HG02623 (cell line): ENCODE measurements at regions not wholly inside any gene's neighbourhood (a gene's known extent, or its start where the extent isn't known, plus 50 kb on each side); places are given as distances from the start of the nearest gene placed in this dataset.
"Not testable (repeated sequence)": the region's sequence is repeated elsewhere in the genome, so short reads cannot be mapped to it uniquely, and the experiment has no call there.

ENCODE experiments used
- ATAC-seq: cut with Tn5 transposase; IDR thresholded peaks from one replicate; pipeline ENCODE4 v1.9.1; 2021; ENCODE audit warnings: moderate library complexity; ENCODE audit not compliant: unreplicated experiment

DNA sequence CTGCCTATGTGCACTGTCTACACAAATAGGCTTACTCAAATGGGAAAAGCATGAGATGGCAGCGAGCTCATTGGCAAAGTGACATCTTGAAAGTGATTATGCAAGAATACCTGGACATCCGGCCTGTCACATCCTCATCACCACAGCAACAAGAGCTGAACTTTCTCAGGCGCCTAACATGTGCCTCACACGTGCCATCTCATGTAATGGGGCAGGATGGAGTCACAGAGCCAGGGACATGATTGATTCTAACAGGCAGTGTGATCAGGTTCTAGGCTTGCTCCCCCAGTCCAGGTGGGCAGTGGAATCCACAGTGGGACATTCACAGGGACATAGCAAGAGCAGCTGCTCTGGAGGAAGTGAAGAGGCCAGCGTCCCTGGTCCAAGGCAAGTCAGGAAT lies 192.3 kb upstream of the SSTR4 start:
- ATAC-seq: no peak

GRCh38 chr20:22844959-22845358 lies 190.2 kb upstream of the SSTR4 start:
- ATAC-seq: no peak

GRCh38 chr20:22846863-22847262 lies 188.2 kb upstream of the SSTR4 start:
- ATAC-seq: no peak

DNA sequence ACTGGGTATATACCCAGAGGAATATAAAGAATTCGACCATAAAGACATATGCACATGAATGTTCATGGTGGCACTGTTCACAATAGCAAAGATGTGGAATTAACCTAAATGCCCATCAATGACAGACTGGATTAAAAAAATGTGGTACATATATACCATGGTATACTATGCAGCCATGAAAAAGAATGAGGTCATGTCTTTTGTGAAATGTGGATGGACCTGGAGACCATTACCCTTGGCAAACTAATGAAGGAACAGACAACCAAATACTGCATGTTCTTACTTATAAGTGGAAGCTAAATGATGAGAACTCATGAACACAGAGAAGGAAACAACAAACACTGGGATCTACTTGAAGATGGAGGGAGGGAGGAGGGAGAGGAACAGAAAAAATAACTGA lies 186.7 kb upstream of the SSTR4 start:
- no peak for ATAC-seq

DNA sequence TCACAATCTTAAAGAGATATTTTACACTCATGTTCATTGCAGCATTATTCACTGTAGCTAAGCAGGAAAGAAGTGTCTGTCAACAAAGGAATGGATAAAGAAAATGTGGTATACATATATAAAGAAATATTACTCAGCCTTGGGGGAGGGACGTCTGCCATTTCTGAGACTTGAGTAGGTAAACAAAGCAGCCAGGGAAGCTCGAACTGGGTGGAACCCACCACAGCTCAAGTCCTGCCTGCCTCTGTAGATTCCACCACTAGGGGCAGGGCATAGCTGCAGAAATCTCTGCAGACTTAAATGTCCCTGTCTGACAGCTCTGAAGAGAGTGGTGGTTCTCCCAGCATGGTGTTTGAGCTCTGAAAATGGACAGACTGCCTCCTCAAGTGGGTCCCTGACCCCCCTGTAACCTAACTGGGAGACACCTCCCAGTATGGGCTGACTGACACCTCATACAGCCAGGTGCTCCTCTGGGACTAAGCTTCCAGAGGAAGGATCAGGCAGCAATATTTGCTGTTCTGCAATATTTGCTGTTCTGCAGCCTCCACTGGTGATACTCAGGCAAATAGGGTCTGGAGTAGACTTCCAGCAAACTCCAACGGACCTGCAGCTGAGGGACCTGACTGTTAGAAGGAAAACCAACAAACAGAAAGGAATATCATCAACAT lies 183.3 kb upstream of the SSTR4 start:
- ATAC-seq: not testable (repeated sequence)

DNA sequence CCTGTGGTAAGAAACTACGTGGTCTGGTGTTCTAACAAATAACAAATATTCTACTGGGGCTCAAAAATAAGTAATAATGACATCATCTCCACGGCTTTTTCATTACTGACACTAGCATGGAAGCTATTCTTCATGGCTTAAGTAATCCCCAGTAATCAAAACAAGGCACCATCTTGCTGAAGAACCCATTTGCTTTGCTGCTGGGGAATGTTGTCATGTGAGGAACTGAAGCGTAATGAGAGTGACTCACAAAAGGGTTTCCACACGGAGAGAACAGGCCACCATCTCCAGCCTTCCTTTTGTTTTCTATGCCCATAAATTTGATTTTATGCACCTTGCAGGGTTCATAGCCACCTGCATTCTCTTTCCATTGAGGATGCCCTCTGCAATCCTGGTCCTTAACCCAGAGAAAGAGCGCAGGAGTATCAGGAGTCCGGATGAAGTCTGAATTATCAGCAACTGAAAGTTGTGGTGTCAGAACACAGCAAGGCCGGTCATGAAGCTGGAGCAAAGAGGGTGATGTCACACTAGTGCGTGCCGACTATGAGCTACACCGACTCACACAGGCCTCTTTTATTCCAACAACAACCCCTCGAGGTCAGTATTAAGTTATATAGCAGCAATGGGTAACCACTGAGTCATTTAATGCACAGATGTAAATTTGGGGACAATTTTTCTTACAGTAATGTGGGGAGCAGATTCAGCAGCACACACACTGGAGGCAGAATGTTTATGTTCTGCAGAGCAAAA lies 173.7 kb upstream of the SSTR4 start:
- ATAC-seq: no peak

GRCh38 chr20:22861990-22862389 lies 173.1 kb upstream of the SSTR4 start:
- no peak for ATAC-seq

DNA sequence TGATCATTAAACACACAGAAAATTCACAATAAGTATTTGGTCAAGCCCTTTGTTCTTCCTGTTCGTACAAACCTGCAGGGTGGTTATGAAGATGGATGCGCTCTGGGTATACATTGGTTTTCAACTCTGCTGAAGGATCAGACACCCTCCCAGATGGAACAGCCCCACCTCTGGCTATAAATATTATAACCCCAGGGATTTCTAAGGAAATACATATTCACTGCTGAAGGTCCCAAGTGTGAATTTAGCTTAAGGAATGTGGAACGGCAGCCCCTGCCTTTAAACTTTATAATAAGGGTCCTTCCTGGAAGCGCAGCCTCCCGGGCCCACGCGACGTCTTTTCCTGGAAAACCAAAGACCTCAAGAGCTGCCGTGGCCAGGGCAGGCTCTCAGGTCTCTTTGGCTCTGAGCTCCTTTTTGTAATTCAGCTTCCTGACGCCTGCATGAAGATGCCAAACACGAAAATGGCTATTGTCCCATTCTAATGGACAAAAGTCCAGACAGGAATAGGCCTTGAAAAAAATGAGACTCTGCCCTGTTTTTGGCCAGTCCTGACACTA lies 172.4 kb upstream of the SSTR4 start:
- no peak for ATAC-seq

DNA sequence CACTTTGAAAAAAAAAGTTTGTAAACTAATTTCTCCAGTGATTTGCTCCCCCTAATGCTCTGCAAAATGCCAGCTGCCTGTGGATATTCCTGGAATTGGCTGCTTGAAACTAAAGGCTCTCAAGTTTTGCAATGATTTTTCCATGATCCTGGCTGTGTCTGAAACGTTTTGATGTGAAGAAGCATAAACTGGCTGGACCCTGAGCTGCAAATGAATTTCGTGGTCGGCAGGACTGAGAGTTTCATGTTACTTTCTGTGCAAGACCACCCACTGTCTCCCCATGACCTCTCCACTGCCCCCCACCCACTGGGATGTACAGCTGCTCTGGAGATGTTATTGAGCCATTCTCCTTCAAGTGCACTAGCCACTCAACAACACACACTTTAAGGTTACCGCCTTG lies 171.3 kb upstream of the SSTR4 start:
- no peak for ATAC-seq

DNA sequence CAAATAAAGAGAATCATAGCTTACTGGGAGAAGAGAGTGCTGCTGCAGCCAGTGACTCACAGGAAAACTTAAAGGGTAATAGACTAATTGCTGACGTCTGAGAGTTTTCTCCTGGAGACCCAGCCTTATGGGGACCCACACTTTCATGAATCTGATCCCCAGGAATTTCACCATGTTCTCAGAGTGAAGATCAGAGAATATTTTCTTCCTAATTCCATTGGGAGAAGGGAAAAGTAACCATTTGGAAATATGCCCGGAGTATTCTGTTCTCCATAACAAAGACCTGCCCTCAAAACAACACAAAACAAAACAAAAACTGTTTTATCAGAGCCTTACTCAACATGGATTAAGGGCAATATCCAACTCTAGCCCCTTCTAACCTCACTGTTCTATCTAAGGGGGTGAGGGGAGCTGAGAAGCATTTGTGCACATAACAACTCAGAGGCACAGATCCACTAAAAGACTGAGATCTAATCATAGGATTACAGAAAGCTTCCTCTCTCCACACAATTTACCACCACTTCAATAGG lies 168.2 kb upstream of the SSTR4 start:
- ATAC-seq: no peak

- no peak for ATAC-seq
Observed at GRCh38 chr20:22878166-22878565, 156.9 kb upstream of the SSTR4 start.

DNA sequence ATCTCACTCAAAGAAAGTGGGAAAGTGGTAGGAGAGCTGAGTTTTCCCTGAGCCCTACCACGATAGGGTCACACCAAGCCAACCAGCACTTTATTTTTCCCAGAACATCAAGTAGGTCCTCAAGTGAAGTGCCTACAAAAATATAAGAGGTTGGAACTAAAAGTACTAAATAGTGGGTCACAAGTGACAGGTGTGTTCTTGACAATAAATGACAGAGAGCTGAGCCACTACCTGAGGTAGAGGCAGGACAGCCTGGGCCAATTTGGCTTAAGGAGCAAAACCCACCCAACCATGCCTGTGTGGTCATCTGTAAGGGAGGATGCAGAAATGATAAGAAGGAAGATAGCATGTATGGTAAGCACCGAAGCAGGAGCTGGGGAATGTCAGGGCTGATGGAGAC lies 154.8 kb upstream of the SSTR4 start:
- ATAC-seq: no peak

GRCh38 chr20:22887796-22888195 lies 147.3 kb upstream of the SSTR4 start:
- no peak for ATAC-seq

DNA sequence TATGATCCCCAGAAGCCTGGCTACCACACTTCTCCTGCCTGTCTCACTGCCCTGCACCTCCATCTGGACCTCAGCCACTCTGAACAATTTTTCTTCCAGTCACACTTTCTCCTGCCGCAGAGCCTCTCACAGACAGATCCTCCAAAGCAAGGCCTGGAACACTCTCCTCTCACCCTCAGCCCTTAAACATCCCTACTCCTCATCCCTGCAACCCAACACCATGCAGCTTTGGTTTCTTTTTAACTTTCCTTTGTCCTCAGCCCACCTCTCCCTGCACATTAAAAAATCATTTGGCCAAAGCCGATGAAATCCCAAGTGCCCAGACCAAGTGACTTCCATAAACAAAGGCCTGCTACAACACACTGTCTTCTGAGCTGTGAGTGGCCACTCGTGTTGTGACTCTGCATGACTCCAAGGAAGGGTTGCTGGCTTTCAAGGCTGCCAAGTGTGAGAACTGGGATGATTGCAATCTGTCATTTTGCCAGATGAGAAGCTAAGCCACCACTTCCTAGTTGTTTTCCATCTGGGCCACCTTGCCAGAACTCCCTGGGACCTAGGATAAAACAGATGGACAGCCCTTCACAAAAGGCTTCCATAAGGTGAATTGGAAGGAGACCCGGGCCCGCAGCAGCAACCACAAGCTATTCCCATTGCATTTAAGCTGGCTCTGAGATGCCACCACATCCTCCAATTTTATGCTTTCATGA lies 144.4 kb upstream of the SSTR4 start:
- ATAC-seq: no peak

DNA sequence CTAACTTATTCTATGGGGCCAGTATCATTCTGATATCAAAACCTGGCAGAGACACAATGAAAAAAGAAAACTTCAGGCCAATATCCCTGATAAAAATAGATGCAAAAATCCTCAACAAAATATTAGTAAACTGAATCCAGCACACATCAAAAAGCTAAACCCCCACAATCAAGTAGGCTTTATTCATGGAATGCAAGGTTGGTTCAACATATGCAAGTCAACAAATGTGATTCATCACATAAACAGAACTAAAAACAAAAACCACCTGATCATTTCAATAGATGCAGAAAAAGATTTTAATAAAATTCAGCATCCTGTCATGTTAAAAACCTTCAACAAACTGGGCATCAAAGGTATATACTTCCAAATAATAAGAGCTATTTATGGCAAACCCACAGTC lies 133.9 kb upstream of the SSTR4 start:
- no peak for ATAC-seq

DNA sequence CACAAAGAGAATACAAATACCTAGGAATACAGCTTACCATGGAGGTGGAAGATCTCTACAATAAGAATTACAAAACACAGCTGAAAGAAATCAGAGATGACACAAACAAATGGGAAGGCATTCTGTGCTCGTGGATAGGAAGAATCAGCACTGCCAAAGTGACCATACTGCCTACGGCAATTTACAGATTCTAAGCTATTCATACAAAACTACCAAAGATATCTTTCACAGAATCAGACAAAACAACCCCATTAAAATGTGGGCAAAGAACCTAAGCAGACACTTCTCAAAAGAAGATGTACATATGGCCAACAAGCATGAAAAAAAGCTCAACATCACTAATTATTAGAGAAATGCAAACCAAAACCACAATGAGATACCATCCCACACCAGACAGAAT lies 133.2 kb upstream of the SSTR4 start:
- no peak for ATAC-seq

DNA sequence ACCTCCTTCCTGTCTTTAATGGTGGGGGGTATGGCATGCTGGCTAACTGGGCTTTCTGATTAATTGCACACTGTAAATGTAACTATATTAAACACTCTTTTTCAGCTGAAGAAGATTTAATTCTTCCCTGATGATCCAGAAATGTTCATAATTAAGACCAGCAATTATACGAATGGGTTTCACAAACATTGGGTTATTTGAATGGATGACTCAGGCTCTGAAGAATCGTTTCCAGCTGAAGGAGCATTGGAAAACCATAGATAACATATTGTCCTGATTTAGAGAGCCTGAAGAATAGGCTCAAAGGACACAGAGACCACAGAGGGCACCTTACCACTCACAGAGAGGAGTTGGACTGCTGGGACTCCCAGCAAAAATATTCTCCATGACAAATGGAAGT lies 130.7 kb upstream of the SSTR4 start:
- no peak for ATAC-seq

- ATAC-seq: no peak
Observed at GRCh38 chr20:22904905-22905304, 130.2 kb upstream of the SSTR4 start.

DNA sequence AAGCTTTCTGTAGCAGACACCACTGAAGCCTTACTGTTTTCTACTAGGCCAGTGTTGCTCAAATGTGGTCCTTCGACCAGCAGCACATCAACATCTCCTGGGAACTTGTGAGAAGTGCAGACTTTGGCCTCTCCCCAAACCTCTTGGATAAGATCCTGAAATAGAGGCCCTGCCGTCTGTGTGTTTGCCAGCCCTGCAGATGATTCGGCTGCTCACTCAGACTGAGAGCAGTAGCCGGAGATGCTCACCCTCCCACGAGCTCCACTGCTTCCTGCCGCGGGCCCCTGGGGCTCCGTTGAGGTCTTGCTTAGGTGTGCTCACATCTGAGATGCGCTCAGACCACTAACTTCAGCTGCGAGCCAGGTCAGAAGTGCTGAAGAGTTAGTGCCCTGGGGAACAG lies 129.5 kb upstream of the SSTR4 start:
- ATAC-seq: no peak

- ATAC-seq: no peak
Observed at GRCh38 chr20:22908437-22908836, 126.7 kb upstream of the SSTR4 start.

DNA sequence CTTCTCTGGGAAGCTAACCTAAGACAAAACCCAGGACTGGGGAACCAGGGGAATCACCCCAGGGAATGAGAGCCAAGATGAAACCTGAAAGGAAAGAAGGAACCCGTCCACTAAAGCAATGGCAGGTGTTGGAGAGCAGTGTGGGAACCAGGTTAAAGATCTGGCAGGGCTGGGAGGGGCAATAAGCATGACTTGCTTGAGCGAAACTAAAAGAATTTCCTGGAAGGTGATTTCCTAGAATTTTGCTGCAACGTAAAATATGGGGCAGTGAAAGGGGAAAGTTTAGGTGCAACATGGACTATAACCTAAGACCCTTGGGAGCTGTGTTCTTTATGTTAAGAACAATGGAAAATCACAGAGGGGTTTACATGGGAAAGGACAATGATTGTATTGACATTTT lies 126.2 kb upstream of the SSTR4 start:
- ATAC-seq: no peak

- ATAC-seq: no peak
Observed at GRCh38 chr20:22909436-22909835, 125.7 kb upstream of the SSTR4 start.
